ENCODE measurements at regions not wholly inside any gene's neighbourhood (a gene's known extent, or its start where the extent isn't known, plus 50 kb on each side); places are given as distances from the start of the nearest gene placed in this dataset.

DNA sequence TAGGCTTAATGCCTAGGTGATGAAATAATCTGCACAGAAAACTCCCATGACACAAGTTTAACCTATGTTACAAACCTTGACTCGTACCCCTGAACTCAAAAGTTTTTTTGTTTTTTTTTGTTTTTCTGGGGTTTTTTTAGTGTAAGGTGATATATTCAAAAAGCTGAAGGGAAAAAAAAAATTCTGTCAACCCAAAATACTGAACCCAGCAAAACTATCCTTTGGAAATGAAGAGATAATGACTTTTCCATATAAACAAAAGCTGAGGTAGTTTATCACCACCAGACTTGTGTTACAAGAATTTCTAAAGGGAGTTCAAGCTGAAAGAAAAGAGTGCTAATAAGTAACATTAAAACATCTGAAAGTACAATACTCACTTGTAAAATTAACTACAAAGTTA lies 448.1 kb downstream of the KCNH5 start:
- no peak for DNase-seq
- Histone ChIP-seq H3K9me3 (peaks cover 52% of the 10 kb centered on the region), H3K4me1 (ENCODE audit: low read depth) (no peaks in the 10 kb centered on the region), H3K36me3 (ENCODE audit: low read depth) (no peaks in the 10 kb centered on the region), H3K4me3 (no peak overlapping the region)
- ATAC-seq, result no peak
- intact Hi-C loops (cut with DNase I, micrococcal nuclease), result no loop called here
- no peak for TF ChIP-seq CTCF (IDR thresholded peaks at IDR 0.05)

GRCh38 chr14:62599616-62600385 lies 445.5 kb downstream of the KCNH5 start:
- no peaks in the 10 kb centered on the region for H3K4me1 ChIP-seq (ENCODE audit: low read depth)
- no peak for TF ChIP-seq CTCF (IDR thresholded peaks at IDR 0.05)
- no peak for DNase-seq
- peaks cover 66% of the 10 kb centered on the region for H3K9me3 ChIP-seq
- H3K36me3 ChIP-seq (ENCODE audit: low read depth), result no peaks in the 10 kb centered on the region
- intact Hi-C loops (cut with DNase I, micrococcal nuclease), result no loop called here
- ATAC-seq, result no peak
- H3K4me3 ChIP-seq, result no peak overlapping the region

- peaks cover 48% of the 10 kb centered on the region for H3K9me3 ChIP-seq
- H3K4me3 ChIP-seq, result no peak overlapping the region
- no peaks in the 10 kb centered on the region for H3K36me3 ChIP-seq (ENCODE audit: low read depth)
- no peak for TF ChIP-seq CTCF (IDR thresholded peaks at IDR 0.05)
- intact Hi-C loops (cut with DNase I, micrococcal nuclease), result no loop called here
- DNase-seq, result no peak
- ATAC-seq, result no peak
- no peaks in the 10 kb centered on the region for H3K4me1 ChIP-seq (ENCODE audit: low read depth)
Measured at GRCh38 chr14:62602712-62603111, 442.5 kb downstream of the KCNH5 start.

DNA sequence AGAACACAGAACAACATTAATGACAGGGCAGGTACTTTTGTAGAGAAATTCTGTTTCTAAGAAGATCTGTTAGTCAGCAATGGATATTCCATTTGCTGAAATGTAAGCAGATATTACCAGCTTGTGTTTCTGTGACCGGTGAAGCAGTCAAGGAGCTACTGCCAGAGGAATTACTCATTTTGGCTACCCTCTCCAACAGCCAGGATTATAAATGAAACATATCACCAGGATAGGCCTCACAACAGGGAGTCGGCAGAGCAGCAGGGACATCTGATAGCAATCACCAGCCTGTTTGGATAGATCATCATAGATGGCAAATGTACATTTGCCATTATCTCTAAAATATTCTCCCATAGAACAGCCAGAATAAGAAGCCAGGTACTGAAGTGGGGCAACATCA lies 440.7 kb downstream of the KCNH5 start:
- peaks cover 34% of the 10 kb centered on the region for H3K9me3 ChIP-seq
- intact Hi-C loops (cut with DNase I, micrococcal nuclease), result no loop called here
- no peak for TF ChIP-seq CTCF (IDR thresholded peaks at IDR 0.05)
- no peak for ATAC-seq
- H3K4me1 ChIP-seq (ENCODE audit: low read depth), result no peaks in the 10 kb centered on the region
- no peak for DNase-seq
- H3K36me3 ChIP-seq (ENCODE audit: low read depth), result no peaks in the 10 kb centered on the region
- no peak overlapping the region for H3K4me3 ChIP-seq

- ATAC-seq (no peak), DNase-seq (no peak)
- H3K4me3 ChIP-seq, result no peak overlapping the region
- no peaks in the 10 kb centered on the region for H3K36me3 ChIP-seq (ENCODE audit: low read depth)
- H3K9me3 ChIP-seq, result peaks cover 18% of the 10 kb centered on the region
- intact Hi-C loops (cut with DNase I, micrococcal nuclease), result no loop called here
- TF ChIP-seq CTCF (IDR thresholded peaks at IDR 0.05), result no peak
- H3K4me1 ChIP-seq (ENCODE audit: low read depth), result no peaks in the 10 kb centered on the region
Measured at GRCh38 chr14:62614122-62614521, 431.1 kb downstream of the KCNH5 start.

DNA sequence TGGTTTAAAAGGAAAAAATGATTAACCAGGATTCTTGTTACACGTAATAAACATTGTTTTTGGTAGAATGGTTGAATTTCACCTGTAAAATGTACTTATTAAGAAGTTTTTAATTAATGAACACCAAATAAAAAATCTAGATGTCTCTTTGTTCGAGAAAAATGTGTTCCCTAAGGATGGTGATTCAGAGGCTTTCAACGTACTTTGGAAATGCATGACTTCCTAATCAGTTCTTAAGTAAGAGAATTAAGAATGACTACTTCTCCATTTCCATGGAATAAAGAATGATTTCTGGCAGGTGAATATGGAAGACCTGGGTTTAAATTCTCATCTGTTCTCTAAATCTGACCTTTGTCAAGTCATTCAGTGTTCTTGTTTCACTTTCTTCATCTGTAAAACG lies 428.6 kb downstream of the KCNH5 start:
- no peak for ATAC-seq
- Histone ChIP-seq H3K4me3 (no peak overlapping the region), H3K4me1 (ENCODE audit: low read depth) (no peaks in the 10 kb centered on the region), H3K36me3 (ENCODE audit: low read depth) (no peaks in the 10 kb centered on the region), H3K9me3 (peaks cover 30% of the 10 kb centered on the region)
- no peak for DNase-seq
- no peak for TF ChIP-seq CTCF (IDR thresholded peaks at IDR 0.05)
- intact Hi-C loops (cut with DNase I, micrococcal nuclease), result no loop called here
